Peyer's patch (tissue), 4 donors: ENCODE measurements at regions not wholly inside any gene's neighbourhood (a gene's known extent, or its start where the extent isn't known, plus 50 kb on each side); places are given as distances from the start of the nearest gene placed in this dataset.

Experiments
- POLR2A ChIP-seq, 2 donors: fragments of 450-650 bp; IDR thresholded peaks; one replicate each; pipeline ENCODE4 v1.5.1; 2017; ENCODE audit warnings: antibody characterized with exemption in 2 of 2, mild to moderate bottlenecking in 2 of 2, moderate library complexity in 2 of 2
- TF ChIP-seq, protein P1 (sequence below), 6 experiments: fragments of 450-650 bp in 4 of 6; fragments of 200-600 bp in 2 of 6; sonication (generic) in 1 of 6; IDR thresholded peaks; one replicate each; pipeline ENCODE4 v1.5.1; 2017 to 2019; ENCODE audit warnings: antibody characterized with exemption in 6 of 6, mild to moderate bottlenecking in 3 of 6, moderate library complexity in 1 of 6

- TF ChIP-seq, protein P1, sequence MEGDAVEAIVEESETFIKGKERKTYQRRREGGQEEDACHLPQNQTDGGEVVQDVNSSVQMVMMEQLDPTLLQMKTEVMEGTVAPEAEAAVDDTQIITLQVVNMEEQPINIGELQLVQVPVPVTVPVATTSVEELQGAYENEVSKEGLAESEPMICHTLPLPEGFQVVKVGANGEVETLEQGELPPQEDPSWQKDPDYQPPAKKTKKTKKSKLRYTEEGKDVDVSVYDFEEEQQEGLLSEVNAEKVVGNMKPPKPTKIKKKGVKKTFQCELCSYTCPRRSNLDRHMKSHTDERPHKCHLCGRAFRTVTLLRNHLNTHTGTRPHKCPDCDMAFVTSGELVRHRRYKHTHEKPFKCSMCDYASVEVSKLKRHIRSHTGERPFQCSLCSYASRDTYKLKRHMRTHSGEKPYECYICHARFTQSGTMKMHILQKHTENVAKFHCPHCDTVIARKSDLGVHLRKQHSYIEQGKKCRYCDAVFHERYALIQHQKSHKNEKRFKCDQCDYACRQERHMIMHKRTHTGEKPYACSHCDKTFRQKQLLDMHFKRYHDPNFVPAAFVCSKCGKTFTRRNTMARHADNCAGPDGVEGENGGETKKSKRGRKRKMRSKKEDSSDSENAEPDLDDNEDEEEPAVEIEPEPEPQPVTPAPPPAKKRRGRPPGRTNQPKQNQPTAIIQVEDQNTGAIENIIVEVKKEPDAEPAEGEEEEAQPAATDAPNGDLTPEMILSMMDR (IDR thresholded peaks at IDR 0.05) = no peak
- TF ChIP-seq POLR2A (IDR thresholded peaks at IDR 0.05) = no peak
Observed at GRCh38 chr13:81393721-81394120, 1052.8 kb upstream of the SPRY2 start.
